Fibroblast of lung (primary cell): ENCODE measurements at regions not wholly inside any gene's neighbourhood (a gene's known extent, or its start where the extent isn't known, plus 50 kb on each side); places are given as distances from the start of the nearest gene placed in this dataset.

Experiments
- EZH2 ChIP-seq: IDR thresholded peaks from 2 replicates; pipeline ENCODE4 v1.5.1; 2012; ENCODE audit warnings: low read length, control low read depth, mild to moderate bottlenecking; ENCODE audit errors: missing control alignments
- TF ChIP-seq, protein P1 (sequence below), 2 donors: IDR thresholded peaks in 1 of 2; conservative IDR thresholded peaks in 1 of 2; 1 replicate in 1 of 2; 2 replicates in 1 of 2; pipeline ENCODE4 v1.5.1; 2011 to 2012; ENCODE audit warnings: low read length in 2 of 2, control low read depth in 1 of 2, inconsistent platforms in 1 of 2, low read depth in 1 of 2, mild to moderate bottlenecking in 1 of 2

- TF ChIP-seq, protein P1, sequence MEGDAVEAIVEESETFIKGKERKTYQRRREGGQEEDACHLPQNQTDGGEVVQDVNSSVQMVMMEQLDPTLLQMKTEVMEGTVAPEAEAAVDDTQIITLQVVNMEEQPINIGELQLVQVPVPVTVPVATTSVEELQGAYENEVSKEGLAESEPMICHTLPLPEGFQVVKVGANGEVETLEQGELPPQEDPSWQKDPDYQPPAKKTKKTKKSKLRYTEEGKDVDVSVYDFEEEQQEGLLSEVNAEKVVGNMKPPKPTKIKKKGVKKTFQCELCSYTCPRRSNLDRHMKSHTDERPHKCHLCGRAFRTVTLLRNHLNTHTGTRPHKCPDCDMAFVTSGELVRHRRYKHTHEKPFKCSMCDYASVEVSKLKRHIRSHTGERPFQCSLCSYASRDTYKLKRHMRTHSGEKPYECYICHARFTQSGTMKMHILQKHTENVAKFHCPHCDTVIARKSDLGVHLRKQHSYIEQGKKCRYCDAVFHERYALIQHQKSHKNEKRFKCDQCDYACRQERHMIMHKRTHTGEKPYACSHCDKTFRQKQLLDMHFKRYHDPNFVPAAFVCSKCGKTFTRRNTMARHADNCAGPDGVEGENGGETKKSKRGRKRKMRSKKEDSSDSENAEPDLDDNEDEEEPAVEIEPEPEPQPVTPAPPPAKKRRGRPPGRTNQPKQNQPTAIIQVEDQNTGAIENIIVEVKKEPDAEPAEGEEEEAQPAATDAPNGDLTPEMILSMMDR (conservative IDR thresholded peaks at IDR 0.05 in 1 of 2, IDR thresholded peaks at IDR 0.05 in 1 of 2; ENCODE audit: low read depth in 1 of 2, low read length in 2 of 2): no peak
- no peak for TF ChIP-seq EZH2
Measured at GRCh38 chr1:194150242-194150641, 963.8 kb upstream of the B3GALT2 start.
